NCI-H1048 (cell line): ENCODE measurements at regions not wholly inside any gene's neighbourhood (a gene's known extent, or its start where the extent isn't known, plus 50 kb on each side); places are given as distances from the start of the nearest gene placed in this dataset.
"Not testable (repeated sequence)": the region's sequence is repeated elsewhere in the genome, so short reads cannot be mapped to it uniquely, and the experiment has no call there.

ENCODE experiments used
- DNase-seq: peaks from one replicate; lab custom pipeline; 2025; lab: John Stamatoyannopoulos, UW

DNA sequence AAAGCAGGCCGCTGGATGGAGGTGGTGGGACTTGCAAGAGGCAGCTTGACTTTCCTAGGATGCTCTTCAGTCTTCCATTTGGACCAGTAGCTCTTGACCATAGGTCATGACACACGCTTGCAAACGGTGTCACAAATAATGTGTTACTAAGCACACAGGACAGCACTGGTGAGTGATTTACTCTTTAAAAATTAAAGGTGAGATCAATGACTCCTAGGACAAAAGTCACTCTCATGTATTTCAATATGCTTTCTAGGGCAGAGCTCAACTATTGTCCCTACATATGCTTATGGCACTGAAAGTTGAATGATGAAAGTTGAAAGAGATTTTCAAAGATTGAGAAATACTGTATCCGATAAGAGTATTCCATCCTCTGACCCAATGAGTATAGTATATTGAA, 496.7 kb downstream of the EBF1 start:
- no peak for DNase-seq

DNA sequence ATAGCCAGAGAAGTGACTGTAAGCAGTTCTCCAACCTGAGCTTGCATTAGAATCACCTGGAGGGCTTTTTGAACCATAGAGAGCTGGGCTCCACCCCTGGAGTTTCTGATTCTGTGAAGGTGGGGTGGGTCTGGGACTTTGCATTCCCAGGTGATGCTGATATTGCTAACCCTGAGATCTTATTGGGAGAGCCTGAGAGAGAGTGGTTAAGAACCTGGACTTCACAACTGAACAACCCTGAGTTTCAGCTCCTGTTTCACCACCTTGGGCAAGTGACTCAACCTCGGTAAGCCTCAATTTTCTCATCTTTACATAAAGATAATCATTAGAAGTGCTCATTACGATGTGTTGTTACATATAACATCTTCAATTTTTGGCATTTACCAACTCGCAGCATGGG, 498.6 kb downstream of the EBF1 start:
- DNase-seq = no peak

DNA sequence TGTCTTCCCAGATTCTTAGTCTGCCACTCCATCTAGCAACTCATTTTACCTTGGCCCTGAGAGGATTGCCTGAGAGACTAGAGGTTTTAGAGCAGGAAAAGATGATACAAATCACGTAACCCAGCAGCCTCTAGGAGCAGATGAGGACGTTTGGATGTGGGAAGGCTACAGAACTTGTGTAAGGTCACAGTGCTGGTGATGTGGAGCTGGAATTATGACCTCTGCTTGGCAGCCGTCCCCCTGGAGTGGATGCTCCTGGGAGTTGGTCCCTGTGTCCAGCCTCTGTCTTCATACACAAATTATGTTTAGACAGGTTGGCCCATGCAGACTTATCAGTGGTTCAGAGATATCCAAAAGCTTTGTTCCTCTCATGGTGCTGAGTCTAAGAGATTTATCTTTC, 499.0 kb downstream of the EBF1 start:
- DNase-seq = no peak

DNA sequence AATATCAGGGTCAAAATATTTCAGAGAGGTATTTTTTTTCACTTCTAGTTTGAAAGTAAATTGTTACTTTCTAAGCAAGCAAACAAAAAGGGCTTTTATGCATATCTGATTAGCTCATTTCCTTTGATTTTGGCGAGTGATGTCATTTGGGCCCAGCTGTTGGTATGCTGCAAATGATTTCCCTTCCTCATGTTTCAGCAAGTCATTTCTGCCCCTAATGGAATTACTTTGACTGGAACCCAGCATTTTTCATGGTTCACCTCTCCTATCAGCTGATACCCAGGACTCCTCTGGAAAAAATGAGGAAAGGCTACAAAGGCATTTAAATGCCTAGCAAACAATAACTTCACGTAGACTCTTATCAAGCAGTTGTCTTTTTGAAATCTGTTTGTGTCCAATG, 500.6 kb downstream of the EBF1 start:
- no peak for DNase-seq

DNA sequence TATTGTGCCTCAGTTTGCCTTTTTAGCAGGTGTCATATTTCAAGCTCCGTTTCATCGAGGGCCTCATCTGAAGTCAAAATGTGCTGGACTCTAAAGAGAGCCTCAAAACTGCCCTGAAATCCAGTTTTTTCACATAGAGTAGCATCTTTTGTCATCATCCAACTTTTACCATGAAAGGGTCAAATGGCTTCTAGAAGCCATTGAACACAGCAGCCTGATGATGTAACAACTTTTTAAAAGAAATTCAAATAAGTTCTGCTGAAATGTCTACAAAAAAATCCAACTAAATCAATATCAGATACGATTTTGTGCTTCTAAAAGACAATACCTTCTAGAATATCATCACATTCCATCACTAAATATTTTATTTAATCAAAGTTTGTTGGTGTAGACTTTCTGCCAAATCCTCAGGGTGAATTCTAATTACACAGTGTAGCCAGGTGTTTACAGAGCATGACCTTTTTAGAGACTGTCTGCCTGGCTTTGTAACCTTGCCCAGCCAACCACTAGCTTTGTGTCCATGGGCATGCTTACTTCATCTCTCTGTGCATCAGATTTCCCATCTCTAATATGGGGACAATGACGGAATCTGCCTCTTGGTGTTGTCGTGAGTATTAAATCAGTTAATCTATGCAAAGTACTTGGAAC, 505.0 kb downstream of the EBF1 start:
- no peak for DNase-seq

DNA sequence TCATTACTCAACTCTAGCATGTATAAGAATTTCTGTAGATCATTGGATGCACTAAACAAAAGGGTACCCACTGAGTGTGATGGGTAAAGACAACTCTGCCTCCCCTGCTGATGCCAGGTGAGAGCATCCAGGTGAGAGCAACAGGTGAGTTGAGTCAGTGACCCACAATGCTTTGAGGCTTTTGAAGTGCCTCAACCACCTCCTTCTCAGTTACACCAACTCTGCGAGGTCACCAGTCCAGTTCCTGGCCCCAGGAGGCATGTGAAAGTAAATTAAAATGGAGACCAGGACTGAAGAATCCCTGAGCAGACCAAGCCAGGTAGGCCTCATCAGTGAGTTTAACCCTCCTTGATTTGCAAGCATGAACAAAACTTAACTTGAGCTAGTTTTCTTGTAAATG, 505.8 kb downstream of the EBF1 start:
- no peak for DNase-seq

DNA sequence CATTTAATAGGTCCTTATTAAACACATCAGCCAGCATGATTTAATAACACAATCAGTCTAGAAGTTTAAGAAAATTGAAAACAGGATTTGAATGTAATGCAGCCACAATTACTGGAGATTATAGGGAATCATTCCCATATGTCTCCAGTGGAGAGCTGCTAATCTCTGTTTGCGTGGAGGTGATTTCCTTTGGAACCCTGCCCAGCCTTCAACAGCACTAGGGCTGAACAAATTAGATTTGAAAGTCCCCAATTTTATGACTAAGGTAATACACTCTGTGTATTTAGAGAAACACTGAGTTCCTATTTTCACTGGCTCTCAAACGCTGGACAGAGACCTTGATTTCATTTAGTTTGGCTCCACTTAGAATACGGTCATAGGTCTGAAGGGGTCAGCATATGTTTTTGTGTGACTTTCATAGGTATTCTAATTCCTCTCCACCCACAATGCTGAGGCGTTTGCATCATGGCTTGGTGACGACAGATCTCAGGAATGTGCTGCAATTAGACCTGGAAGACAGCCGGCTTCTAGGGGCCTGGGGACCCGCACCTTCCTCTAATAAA, 508.3 kb downstream of the EBF1 start:
- DNase-seq = peak; percentile 38

DNA sequence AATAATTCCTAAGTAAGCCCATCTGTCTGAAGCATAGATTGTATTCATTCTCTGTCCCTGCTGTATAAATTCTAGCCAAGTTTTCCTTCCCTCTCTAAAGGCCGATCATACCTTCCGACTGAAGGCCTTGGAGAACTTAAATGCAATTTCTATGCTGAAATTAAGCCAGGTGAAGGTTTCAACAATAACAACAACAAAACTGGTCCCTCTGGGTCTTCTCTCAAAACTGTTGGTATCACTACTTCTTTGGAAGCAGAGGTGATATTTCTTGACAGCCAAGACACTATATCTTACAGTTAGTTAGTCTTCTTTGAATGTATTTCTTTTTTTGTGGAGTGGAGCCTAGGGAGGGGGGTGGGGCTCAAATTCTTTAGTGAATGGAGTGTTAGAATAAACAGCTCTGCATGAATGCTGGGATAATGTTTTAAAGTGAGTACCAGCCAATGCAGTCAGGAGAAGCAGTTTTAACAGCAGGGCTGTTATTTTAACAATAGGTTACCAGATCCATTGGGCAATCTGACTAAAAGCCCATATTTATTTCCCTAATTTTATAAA, 508.9 kb downstream of the EBF1 start:
- DNase-seq = no peak

DNA sequence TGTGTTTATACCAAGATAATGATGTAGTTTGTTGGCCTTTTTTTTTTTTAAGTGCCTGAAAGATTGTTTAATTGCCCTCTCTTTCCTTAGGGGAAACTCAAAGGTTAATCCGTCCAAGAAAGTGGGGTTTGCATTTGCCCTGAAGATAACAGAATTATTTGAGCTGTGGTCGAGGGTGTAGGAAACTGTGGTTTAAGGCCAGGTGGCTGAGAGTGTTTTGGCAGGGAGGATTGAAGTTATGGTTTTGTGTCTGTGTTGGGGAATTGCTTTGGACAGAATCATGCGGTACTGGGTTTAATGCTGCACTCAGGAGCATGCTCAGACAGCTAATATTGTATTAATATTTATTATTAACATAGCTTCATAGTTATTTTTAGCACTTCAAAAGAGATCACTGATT, 509.8 kb downstream of the EBF1 start:
- DNase-seq = no peak

DNA sequence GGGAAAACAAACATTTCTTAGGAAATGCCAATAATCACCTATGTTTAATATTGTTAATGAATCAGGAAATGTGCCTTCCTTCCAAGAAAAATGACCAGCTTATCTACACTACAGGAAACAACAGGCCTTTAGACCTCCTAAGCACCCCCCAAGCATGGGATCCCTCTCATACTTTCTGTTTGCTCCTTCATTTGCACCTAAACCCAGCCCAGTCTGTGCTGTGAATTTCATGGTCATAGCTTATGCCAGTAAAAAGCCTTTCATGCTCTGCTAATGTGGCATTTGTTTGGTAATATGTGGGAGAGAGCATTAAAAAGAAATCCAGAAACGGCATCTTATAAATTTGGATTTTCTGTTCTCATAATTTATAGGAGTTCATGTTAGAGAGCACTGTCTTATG, 511.1 kb downstream of the EBF1 start:
- DNase-seq = no peak

DNA sequence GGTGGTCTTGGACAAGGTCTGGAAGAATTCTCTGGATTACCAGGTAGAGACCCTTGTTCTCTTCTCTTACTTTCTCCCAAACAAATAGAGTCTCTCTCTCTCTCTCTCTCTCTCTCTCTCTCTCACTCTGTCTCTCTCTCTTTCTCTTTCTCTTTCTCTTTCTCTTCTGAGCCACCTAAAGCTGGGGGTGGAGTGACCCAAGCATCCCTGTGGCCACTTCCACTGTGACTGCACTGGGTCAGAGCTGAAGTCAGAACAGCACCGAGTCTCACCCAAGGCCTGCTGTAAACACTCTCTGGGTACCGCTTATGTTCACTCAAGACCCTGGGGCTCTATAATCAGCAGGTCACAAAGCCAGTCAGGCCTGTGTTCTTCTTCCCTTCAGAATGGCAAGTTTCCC, 513.7 kb downstream of the EBF1 start:
- DNase-seq = no peak

DNA sequence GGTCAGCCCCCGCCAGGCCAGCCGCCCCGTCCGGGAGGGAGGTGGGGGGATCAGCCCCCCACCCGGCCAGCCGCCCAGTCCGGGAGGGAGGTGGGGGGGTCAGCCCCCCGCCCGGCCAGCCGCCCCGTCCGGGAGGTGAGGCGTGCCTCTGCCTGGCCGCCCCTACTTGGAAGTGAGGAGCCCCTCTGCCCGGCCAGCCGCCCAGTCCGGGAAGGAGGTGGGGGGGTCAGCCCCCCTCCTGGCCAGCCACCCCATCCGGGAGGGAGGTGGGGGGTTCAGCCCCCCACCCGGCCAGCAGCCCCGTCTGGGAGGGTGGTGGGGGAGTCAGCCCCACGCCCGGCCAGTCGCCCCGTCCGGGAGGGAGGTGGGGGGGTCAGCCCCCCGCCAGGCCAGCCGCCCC, 517.0 kb downstream of the EBF1 start:
- DNase-seq = not testable (repeated sequence)

DNA sequence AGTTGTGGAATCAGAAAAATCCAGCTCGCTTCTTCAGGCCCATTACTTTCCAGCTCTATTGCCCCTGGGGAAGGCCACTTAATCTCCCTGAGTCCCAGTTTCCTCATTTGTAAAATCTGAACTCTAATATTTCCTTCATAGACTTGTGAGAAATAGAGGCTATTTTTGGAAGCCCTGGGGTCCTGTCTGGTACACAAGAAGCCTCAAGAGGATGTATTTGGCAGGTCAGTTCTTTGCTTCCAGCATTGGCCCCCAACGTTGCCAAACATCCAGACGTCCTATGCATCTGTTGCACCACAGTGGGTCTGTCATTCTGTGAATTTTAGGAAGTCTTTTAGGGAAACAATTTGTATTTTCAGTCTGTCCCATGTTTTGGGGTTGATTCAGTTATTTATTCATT, 525.9 kb downstream of the EBF1 start:
- no peak for DNase-seq

DNA sequence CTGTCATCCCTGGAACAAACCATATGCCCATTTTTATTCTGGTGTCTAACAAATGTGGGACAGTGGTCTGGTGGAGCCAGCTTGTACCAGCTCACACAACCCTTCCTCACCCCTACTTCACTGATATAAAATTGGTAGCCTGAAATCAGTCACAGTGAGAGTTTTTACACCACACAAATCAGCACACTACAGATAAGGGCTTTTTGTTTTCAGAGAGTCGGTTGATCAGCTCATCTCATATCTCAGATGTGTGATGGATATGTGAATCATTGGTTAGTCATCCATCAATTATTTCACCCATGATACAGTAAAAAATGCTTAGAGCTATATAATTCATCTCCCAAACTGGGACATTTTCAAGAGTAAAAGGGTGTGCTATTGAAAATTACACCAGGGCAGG, 529.2 kb downstream of the EBF1 start:
- DNase-seq = no peak

DNA sequence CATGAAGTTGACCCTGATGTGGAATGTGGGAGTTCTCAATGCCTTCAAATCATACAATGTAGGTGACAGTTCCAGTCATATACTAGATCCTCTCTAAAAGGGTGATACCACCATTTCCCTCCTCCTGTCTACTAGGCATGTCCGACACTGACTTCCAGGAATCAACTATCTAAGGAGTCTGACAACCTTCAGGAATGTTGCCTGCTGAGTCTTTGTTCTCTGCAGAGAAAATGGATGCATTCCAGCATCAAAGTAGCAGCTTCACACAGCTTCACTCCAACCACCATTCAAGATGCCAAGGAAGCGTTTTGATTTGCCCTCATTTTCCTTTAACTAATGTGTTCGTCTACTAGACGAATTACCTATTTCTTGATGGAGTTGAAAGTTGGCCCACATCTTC, 530.2 kb downstream of the EBF1 start:
- DNase-seq = no peak

DNA sequence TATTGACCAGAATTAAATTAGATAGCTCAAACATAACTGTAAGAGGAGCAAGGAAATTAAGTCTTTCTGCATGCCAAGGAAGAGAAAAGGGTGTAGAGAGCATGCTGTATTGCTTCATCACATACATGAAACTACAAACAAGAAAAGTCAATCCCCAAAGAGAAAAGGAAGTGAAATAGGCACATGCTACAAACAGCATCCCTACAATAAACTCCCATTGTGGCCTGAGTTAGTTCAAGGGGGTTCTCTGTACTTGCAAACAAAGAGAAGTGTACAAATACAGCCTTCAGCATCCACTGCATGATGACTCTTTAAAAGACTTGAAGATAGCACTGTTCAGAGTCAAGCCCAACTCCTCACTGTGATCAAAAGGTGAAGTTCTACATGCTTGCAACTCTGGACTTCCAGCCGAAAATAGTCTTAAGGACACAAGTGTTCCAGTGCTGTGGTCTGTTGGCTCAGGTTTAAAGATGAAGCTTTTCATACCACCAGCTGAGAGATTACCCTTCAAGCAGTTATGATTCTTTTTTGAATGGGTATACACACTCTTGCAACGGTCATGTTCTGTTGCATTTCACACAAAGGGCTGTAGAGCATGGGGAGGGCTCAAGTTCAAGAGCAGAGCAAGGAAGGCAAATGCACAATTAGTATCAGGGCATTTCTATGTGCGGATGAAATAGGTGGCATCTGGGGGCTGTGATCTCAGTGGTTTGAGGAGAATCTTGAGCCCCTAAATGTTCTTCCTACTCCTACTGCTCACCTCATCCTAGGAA, 534.5 kb downstream of the EBF1 start:
- no peak for DNase-seq

DNA sequence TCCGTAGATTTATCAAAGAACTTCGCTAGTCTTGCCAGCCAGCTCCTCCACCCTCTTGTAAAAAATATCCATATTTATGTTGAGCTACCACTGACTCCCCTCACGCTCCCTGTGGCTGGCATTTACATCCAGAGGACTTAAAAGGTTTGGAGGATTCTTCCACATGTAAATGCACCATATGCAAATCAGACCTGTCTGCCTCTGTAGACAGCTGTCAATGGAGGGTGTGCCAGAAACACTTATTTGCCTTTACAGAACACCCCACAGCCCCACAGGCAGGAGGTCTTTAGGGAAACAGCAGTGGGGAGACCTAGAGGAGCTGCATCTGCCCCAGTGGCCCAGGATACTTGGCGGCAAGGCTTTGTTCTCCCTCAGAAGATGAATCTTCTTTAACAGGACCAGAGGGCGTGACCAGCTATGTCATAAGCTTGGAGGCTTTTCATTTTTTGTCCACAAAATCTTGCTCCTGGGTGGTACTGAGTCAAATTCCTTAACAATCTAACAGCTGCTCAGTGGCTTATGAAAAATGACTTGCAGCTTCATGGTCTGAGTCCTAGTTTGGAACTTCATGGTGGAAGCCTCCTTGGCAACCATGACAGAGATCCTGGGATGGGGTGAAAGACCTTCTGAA, 535.8 kb downstream of the EBF1 start:
- peak; percentile 5 for DNase-seq

DNA sequence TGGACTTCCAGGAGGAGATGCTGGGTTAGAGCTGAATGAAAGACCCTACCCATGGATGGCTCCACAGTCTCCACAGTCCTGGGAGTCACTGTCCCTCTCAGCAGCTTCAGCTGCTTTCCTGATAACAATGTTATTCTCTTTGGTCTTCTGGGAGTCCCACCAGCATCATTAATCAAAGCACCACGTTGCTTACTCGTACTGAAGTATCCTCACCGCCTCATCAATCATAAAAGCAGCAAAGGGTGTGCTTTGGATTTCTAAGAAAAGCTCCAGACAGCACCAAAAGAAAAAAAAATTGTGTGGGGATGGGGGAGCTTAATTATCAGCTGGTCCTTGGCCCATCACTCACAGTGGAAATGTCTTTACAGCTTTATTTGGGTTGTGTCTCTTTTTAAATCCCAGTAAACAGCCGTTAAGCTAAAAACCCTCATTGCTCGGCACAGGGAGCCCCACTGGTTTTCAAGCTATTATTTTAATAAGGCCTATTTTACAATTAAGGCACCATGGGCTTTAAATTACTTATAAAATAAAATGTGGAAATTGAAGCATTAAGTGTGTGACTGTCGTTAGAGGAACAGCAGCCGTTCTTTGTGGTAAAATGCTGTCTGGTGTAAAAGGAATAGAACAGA, 538.0 kb downstream of the EBF1 start:
- no peak for DNase-seq

DNA sequence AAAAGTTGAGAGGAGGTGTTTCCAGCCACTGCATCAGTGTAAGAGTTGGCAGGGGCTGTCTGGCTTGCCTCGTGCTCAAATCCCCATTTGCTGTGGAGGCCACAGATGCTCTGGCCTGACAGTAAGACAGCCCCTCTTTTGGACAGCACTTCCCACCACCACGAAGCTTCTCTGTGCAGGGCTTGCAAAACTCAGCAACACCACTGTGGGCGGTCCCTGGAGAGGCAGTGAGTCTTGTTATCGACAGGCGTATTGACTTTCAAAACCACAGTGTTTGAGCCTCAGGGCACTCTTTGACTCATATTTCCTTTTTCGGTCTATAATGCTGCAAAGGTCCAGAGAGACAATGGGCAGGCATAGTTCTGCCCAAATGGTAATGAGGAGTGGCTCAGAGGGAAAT, 539.5 kb downstream of the EBF1 start:
- DNase-seq = no peak

DNA sequence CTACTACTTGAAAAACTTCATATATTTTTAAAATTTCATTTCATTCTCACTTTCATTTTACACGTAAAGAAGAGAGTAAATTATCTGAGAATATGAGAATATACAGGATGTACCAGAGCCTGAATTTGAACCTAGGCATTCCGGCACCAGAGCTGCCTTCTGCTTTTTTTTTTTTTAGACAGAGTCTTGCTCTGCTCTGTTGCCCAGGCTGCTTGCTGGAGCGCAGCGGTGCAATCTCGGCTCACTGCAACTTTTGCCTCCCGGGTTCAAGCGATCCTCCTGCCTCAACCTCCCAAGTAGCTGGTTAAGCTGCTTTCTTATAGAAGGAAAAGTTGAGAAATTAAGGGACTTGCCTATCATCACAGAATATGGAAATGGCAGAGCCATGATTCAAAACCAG, 540.1 kb downstream of the EBF1 start:
- DNase-seq = no peak

DNA sequence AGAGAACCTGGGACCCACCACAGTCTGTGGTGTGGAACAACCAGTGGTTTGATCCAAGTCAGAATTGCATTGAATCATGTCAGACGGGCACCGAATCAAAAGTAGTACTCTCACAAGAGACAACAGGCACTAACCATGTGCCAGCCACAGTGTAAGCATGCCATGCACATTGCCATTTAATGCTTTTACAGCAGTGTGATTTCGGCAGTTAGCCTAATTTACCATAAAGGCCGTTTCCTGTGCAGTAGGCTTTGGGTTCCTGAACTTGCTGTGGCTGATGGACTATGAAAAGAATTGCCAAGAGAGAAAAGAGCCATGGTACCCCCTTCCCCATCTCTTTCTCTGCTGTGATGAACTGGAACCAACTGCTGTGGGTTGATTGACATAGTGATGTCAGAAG, 540.6 kb downstream of the EBF1 start:
- DNase-seq = no peak

DNA sequence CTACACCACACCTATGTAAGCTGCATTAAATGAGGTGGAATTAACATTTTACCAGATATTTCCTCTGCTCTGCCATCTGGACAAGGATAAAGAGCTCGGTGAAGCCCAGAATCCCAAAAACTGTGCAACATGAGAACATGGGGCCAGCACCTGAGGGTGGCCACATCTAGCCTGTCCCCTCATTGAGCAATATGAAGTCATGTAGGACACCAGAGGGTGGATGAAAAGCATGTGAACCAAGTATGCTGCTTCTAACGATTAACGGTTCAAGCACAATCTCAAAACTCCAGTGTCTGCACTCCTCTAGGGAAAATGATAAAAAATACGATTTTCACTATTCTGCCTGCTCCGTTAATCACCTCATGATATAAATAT, 545.8 kb downstream of the EBF1 start:
- no peak for DNase-seq
